ENCODE measurements at regions not wholly inside any gene's neighbourhood (a gene's known extent, or its start where the extent isn't known, plus 50 kb on each side); places are given as distances from the start of the nearest gene placed in this dataset.
"Not testable (repeated sequence)": the region's sequence is repeated elsewhere in the genome, so short reads cannot be mapped to it uniquely, and the experiment has no call there.

DNA sequence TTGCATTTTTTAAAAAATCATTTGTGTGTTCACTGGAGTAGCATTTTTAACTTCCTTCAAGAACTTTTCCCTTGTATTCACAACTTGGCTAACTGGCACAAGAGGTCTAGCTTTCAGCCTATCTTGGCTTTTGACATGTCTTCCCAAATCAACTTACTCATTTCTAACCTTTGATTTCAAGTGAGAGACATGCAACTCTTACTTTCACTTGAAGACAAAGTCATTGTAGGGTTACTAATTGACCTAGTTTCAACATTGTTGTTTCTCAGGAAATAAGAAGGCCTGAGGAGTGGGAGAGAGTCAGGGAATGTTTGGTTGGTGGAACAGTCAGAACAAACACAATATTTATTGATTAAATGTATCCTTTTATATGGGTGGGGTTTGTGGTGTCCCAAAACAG is 95.0 kb upstream of the C9orf72 start:
- H3K4me1 ChIP-seq (ENCODE audit: control insufficient read depth in 3 of 3, insufficient read depth in 3 of 3, low read length in 3 of 3) = no peaks in the 10 kb centered on the region
- H3K27ac ChIP-seq (ENCODE audit: low read depth, low read length) = no peak overlapping the region
- no peaks in the 10 kb centered on the region for H3K9me3 ChIP-seq (ENCODE audit: control insufficient read depth in 3 of 3, low read length in 3 of 3)
- H3K36me3 ChIP-seq (ENCODE audit: control insufficient read depth in 3 of 3, insufficient read depth in 3 of 3, low read length in 3 of 3) = no peaks in the 10 kb centered on the region
- no peak overlapping the region for H3K9ac ChIP-seq (ENCODE audit: low read depth in 1 of 3, low read length in 3 of 3)
- no peak overlapping the region for H3K4me3 ChIP-seq (ENCODE audit: low read length in 3 of 3)
- H3K27me3 ChIP-seq (ENCODE audit: control insufficient read depth in 3 of 3, insufficient read depth in 3 of 3, low read length in 3 of 3) = no peaks in the 10 kb centered on the region

DNA sequence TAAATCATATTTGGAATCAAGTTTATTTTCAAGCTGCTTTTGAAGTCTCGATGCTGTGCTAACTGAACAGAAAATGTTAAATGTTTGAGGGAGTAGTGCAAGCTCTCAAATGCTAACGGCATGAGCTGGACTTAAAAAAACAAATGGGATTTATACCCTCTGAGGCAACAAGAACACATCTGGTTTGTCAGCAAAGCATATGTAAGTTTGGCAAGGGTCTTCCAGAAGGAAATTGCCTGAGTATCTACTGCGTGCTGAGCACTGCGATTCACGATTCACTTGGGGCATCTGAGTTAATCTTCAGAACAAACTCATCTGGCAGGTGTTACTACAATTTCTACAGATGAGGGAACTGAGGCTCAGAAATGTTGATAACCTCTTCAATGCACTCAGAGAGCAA is 98.4 kb upstream of the C9orf72 start:
- no peaks in the 10 kb centered on the region for H3K4me1 ChIP-seq (ENCODE audit: control insufficient read depth in 3 of 3, insufficient read depth in 3 of 3, low read length in 3 of 3)
- no peaks in the 10 kb centered on the region for H3K9me3 ChIP-seq (ENCODE audit: control insufficient read depth in 3 of 3, low read length in 3 of 3)
- no peak overlapping the region for H3K27ac ChIP-seq (ENCODE audit: low read depth, low read length)
- H3K4me3 ChIP-seq (ENCODE audit: low read length in 3 of 3) = no peak overlapping the region
- H3K36me3 ChIP-seq (ENCODE audit: control insufficient read depth in 3 of 3, insufficient read depth in 3 of 3, low read length in 3 of 3) = no peaks in the 10 kb centered on the region
- H3K27me3 ChIP-seq (ENCODE audit: control insufficient read depth in 3 of 3, insufficient read depth in 3 of 3, low read length in 3 of 3) = no peaks in the 10 kb centered on the region
- no peak overlapping the region for H3K9ac ChIP-seq (ENCODE audit: low read depth in 1 of 3, low read length in 3 of 3)

DNA sequence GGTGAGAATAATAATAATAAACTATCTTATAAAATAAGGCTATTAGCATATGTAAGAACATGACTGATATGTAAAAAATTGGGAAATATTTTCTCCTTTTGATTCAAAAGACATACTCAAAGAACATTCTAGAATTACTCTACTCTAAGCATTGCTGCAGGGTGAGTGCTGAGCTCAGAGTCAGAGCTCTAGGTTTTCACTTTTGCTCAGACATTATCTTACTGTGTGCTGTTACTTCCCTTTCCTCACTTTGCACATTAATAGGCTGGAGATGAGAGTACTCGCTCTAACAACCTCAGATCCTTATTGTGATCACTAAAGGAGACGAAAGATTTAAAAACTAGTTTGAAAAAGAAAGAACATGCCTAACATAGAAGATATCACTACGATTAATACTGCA is 99.4 kb upstream of the C9orf72 start:
- H3K9ac ChIP-seq (ENCODE audit: low read depth in 1 of 3, low read length in 3 of 3) = no peak overlapping the region
- no peaks in the 10 kb centered on the region for H3K36me3 ChIP-seq (ENCODE audit: control insufficient read depth in 3 of 3, insufficient read depth in 3 of 3, low read length in 3 of 3)
- no peak overlapping the region for H3K4me3 ChIP-seq (ENCODE audit: low read length in 3 of 3)
- no peaks in the 10 kb centered on the region for H3K27me3 ChIP-seq (ENCODE audit: control insufficient read depth in 3 of 3, insufficient read depth in 3 of 3, low read length in 3 of 3)
- H3K27ac ChIP-seq (ENCODE audit: low read depth, low read length) = no peak overlapping the region
- H3K9me3 ChIP-seq (ENCODE audit: control insufficient read depth in 3 of 3, low read length in 3 of 3) = no peaks in the 10 kb centered on the region
- H3K4me1 ChIP-seq (ENCODE audit: control insufficient read depth in 3 of 3, insufficient read depth in 3 of 3, low read length in 3 of 3) = no peaks in the 10 kb centered on the region

DNA sequence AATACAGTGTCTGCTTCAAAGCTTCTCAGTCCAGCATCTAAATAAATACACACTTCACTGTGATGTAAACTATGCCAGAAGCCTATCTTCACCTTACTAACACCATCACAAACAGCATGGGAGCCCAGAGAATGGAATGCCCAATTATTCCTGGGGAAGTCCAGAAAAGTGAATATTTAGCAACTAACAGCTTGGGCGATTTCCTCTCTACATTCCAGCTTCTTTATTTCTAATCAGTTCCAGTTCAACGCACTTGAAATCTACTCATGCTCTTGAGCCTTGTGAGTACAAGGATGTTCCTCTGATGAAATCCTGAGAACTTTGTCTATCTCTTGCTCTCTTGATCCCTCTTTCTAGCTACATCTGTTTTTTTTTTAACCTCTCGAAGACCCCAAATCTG is 100.4 kb upstream of the C9orf72 start:
- H3K36me3 ChIP-seq (ENCODE audit: control insufficient read depth in 3 of 3, insufficient read depth in 3 of 3, low read length in 3 of 3) = no peaks in the 10 kb centered on the region
- no peaks in the 10 kb centered on the region for H3K9me3 ChIP-seq (ENCODE audit: control insufficient read depth in 3 of 3, low read length in 3 of 3)
- H3K4me1 ChIP-seq (ENCODE audit: control insufficient read depth in 3 of 3, insufficient read depth in 3 of 3, low read length in 3 of 3) = no peaks in the 10 kb centered on the region
- H3K4me3 ChIP-seq (ENCODE audit: low read length in 3 of 3) = no peak overlapping the region
- no peak overlapping the region for H3K9ac ChIP-seq (ENCODE audit: low read depth in 1 of 3, low read length in 3 of 3)
- no peaks in the 10 kb centered on the region for H3K27me3 ChIP-seq (ENCODE audit: control insufficient read depth in 3 of 3, insufficient read depth in 3 of 3, low read length in 3 of 3)
- H3K27ac ChIP-seq (ENCODE audit: low read depth, low read length) = no peak overlapping the region

DNA sequence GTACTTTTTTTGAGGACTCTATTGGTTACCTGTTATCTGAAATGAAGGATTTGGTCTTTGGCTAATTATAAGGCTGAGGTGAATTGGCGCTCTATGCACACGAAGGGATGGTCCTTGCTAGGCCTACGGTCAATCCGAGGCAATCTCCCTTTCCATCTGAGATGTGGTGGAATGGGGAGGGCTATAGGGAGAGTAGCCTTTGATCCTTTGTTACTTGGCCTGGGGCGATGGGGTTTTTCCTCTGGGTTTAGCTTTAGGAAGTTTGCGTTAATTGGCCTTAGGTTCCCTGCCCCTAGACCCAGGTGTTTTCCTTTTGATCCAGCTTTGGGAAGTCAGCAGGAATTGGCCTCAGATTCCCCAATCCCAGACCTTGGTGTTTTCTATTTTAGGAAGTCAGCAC is 102.1 kb upstream of the C9orf72 start:
- Histone ChIP-seq H3K4me1 (ENCODE audit: control insufficient read depth in 3 of 3, insufficient read depth in 3 of 3, low read length in 3 of 3) (no peaks in the 10 kb centered on the region), H3K9ac (ENCODE audit: low read depth in 1 of 3, low read length in 3 of 3) (no peak overlapping the region), H3K36me3 (ENCODE audit: control insufficient read depth in 3 of 3, insufficient read depth in 3 of 3, low read length in 3 of 3) (no peaks in the 10 kb centered on the region), H3K4me3 (ENCODE audit: low read length in 3 of 3) (no peak overlapping the region), H3K9me3 (ENCODE audit: control insufficient read depth in 3 of 3, low read length in 3 of 3) (no peaks in the 10 kb centered on the region), H3K27ac (ENCODE audit: low read depth, low read length) (no peak overlapping the region), H3K27me3 (ENCODE audit: control insufficient read depth in 3 of 3, insufficient read depth in 3 of 3, low read length in 3 of 3) (no peaks in the 10 kb centered on the region)

DNA sequence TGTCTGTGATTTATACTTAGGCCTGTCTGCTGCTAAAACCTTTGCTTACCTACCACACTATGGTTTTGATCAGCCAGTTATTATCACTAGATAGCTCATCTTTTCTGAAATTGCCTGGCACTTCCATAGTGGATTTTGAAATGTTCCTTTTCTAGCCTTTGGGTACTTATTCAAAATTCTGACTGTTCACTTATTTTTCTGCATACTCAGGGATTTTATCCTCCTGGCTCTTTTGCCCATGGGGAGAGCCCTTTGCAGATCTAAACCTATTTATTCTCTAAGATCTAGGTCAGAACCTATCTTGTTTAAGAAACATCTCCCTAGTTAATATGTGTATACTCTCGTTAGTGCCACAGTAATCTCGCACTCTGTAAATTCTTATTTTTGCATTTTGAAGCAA is 103.5 kb upstream of the C9orf72 start:
- Histone ChIP-seq H3K27ac (ENCODE audit: low read depth, low read length) (no peak overlapping the region), H3K36me3 (ENCODE audit: control insufficient read depth in 3 of 3, insufficient read depth in 3 of 3, low read length in 3 of 3) (no peaks in the 10 kb centered on the region), H3K9me3 (ENCODE audit: control insufficient read depth in 3 of 3, low read length in 3 of 3) (no peaks in the 10 kb centered on the region), H3K27me3 (ENCODE audit: control insufficient read depth in 3 of 3, insufficient read depth in 3 of 3, low read length in 3 of 3) (no peaks in the 10 kb centered on the region), H3K4me3 (ENCODE audit: low read length in 3 of 3) (no peak overlapping the region), H3K9ac (ENCODE audit: low read depth in 1 of 3, low read length in 3 of 3) (no peak overlapping the region), H3K4me1 (ENCODE audit: control insufficient read depth in 3 of 3, insufficient read depth in 3 of 3, low read length in 3 of 3) (no peaks in the 10 kb centered on the region)

DNA sequence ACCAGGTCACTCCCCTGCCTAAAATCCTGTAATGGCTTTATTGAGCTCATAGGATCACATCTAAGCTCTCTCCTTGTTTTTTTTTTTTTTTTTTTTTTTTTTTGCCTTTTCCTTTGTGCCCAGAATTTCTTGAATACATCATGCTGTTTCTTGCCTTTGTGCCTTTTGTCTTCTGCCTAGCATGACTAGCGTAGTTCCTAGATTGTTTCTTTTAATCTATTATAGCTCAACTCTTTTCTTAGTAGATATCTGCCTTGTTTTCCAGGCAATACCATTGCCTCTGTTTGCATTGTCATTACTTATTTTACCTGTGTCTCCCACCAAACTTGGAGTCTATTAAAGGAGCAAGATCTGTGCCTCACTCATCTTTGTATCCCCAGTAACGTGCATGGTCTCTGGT is 106.1 kb upstream of the C9orf72 start:
- Histone ChIP-seq H3K9me3 (ENCODE audit: control insufficient read depth in 3 of 3, low read length in 3 of 3) (no peaks in the 10 kb centered on the region), H3K27ac (ENCODE audit: low read depth, low read length) (no peak overlapping the region), H3K27me3 (ENCODE audit: control insufficient read depth in 3 of 3, insufficient read depth in 3 of 3, low read length in 3 of 3) (no peaks in the 10 kb centered on the region), H3K9ac (ENCODE audit: low read depth in 1 of 3, low read length in 3 of 3) (no peak overlapping the region), H3K4me3 (ENCODE audit: low read length in 3 of 3) (no peak overlapping the region), H3K4me1 (ENCODE audit: control insufficient read depth in 3 of 3, insufficient read depth in 3 of 3, low read length in 3 of 3) (no peaks in the 10 kb centered on the region), H3K36me3 (ENCODE audit: control insufficient read depth in 3 of 3, insufficient read depth in 3 of 3, low read length in 3 of 3) (no peaks in the 10 kb centered on the region)

DNA sequence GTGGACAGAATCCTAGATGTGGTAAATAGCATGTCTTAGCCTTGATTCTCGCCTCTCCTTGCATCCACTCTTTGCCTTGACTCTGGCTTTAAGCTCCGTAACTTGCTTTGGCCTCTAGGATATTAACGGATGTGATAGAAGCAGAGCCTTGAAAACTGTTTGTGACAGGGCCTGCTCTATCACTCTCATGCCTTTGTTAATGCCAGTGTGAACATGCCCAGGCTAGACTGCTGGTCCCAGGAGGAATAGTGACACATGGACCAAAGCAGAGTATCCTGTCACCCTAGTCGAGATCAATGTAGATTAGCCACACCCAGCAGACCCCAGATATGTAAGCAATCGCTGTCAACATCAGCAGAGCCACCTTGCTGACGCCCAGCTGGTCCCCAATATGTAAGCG is 109.9 kb upstream of the C9orf72 start:
- H3K27ac ChIP-seq (ENCODE audit: low read depth, low read length) = no peak overlapping the region
- no peaks in the 10 kb centered on the region for H3K27me3 ChIP-seq (ENCODE audit: control insufficient read depth in 3 of 3, insufficient read depth in 3 of 3, low read length in 3 of 3)
- no peaks in the 10 kb centered on the region for H3K9me3 ChIP-seq (ENCODE audit: control insufficient read depth in 3 of 3, low read length in 3 of 3)
- H3K9ac ChIP-seq (ENCODE audit: low read depth in 1 of 3, low read length in 3 of 3) = no peak overlapping the region
- no peaks in the 10 kb centered on the region for H3K4me1 ChIP-seq (ENCODE audit: control insufficient read depth in 3 of 3, insufficient read depth in 3 of 3, low read length in 3 of 3)
- no peaks in the 10 kb centered on the region for H3K36me3 ChIP-seq (ENCODE audit: control insufficient read depth in 3 of 3, insufficient read depth in 3 of 3, low read length in 3 of 3)
- H3K4me3 ChIP-seq (ENCODE audit: low read length in 3 of 3) = no peak overlapping the region

DNA sequence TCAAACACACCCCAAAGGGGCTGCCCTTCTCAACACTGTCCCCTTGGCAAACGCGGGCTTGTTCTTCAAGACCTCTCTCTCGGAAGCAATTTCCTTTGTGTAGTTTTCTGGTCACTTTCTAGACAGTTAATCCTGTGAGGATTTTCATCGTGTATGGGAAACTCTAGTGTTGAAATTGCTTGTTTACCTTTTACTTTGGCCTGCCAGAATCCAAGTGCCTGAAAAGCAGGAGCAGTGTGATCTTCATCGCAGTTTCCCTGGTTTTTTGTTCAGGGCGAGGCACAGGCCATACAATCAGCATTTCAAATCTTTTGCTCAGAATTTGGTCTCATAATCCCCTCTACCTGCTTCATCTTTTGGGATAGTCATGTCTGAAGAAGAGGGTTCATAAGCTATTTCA is 115.7 kb upstream of the C9orf72 start:
- no peak overlapping the region for H3K27ac ChIP-seq (ENCODE audit: low read depth, low read length)
- no peaks in the 10 kb centered on the region for H3K27me3 ChIP-seq (ENCODE audit: control insufficient read depth in 3 of 3, insufficient read depth in 3 of 3, low read length in 3 of 3)
- H3K4me1 ChIP-seq (ENCODE audit: control insufficient read depth in 3 of 3, insufficient read depth in 3 of 3, low read length in 3 of 3) = no peaks in the 10 kb centered on the region
- no peak overlapping the region for H3K4me3 ChIP-seq (ENCODE audit: low read length in 3 of 3)
- H3K36me3 ChIP-seq (ENCODE audit: control insufficient read depth in 3 of 3, insufficient read depth in 3 of 3, low read length in 3 of 3) = no peaks in the 10 kb centered on the region
- H3K9me3 ChIP-seq (ENCODE audit: control insufficient read depth in 3 of 3, low read length in 3 of 3) = no peaks in the 10 kb centered on the region
- H3K9ac ChIP-seq (ENCODE audit: low read depth in 1 of 3, low read length in 3 of 3) = no peak overlapping the region

DNA sequence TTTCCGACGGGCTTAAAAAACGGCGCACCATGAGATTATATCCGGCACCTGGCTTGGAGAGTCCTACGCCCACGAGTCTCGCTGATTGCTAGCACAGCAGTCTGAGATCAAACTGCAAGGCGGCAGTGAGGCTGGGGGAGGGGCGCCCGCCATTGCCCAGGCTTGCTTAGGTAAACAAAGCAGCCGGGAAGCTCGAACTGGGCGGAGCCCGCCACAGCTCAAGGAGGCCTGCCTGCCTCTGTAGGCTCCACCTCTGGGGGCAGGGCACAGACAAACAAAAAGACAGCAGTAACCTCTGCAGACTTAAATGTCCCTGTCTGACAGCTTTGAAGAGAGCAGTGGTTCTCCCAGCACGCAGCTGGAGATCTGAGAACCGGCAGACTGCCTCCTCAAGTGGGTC is 117.5 kb upstream of the C9orf72 start:
- H3K27me3 ChIP-seq (ENCODE audit: control insufficient read depth in 3 of 3, insufficient read depth in 3 of 3, low read length in 3 of 3); H3K27ac ChIP-seq (ENCODE audit: low read depth, low read length); H3K4me1 ChIP-seq (ENCODE audit: control insufficient read depth in 3 of 3, insufficient read depth in 3 of 3, low read length in 3 of 3); H3K9me3 ChIP-seq (ENCODE audit: control insufficient read depth in 3 of 3, low read length in 3 of 3); H3K9ac ChIP-seq (ENCODE audit: low read depth in 1 of 3, low read length in 3 of 3); H3K4me3 ChIP-seq (ENCODE audit: low read length in 3 of 3); H3K36me3 ChIP-seq (ENCODE audit: control insufficient read depth in 3 of 3, insufficient read depth in 3 of 3, low read length in 3 of 3): not testable (repeated sequence)

DNA sequence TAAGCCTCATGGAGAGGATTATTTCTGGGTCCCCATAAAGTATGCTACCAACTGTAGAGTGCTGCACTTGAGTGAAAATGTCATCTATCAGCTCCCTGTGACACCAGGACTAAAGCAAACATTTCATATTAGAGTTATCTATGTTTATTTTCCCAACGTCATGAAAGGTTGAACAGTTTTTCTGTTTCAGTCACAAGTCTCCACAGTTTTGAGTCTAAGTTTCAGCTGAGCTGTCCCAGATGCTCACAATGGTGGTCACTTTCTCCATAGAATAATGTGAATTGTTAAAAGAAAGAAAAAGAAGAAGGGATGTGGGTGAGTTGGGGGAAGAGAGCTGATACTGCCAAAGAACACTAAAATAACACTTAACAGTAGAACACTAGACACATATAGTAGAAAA is 126.3 kb upstream of the C9orf72 start:
- Histone ChIP-seq H3K9me3 (ENCODE audit: control insufficient read depth in 3 of 3, low read length in 3 of 3) (no peaks in the 10 kb centered on the region), H3K4me3 (ENCODE audit: low read length in 3 of 3) (no peak overlapping the region), H3K4me1 (ENCODE audit: control insufficient read depth in 3 of 3, insufficient read depth in 3 of 3, low read length in 3 of 3) (no peaks in the 10 kb centered on the region), H3K27me3 (ENCODE audit: control insufficient read depth in 3 of 3, insufficient read depth in 3 of 3, low read length in 3 of 3) (no peaks in the 10 kb centered on the region), H3K27ac (ENCODE audit: low read depth, low read length) (no peak overlapping the region), H3K9ac (ENCODE audit: low read depth in 1 of 3, low read length in 3 of 3) (no peak overlapping the region), H3K36me3 (ENCODE audit: control insufficient read depth in 3 of 3, insufficient read depth in 3 of 3, low read length in 3 of 3) (no peaks in the 10 kb centered on the region)

Data from skeletal muscle tissue (tissue), 3 donors.